ENCODE measurements at regions not wholly inside any gene's neighbourhood (a gene's known extent, or its start where the extent isn't known, plus 50 kb on each side); places are given as distances from the start of the nearest gene placed in this dataset.

- TF ChIP-seq POLR2A (IDR thresholded peaks at IDR 0.05; ENCODE audit: low read length) (no peak), GATA1 (IDR thresholded peaks at IDR 0.05; ENCODE audit: low read depth, low read length) (no peak)
Measured at GRCh38 chr10:128497660-128498377, 371.6 kb upstream of the MKI67 start.

Measured in erythroblast (primary cell).